NK-92 treated with Interleukin-12 subunit alpha and Interleukin-12 subunit beta, amount 100 ng/mL, for 24 hours (cell line): ENCODE measurements at regions not wholly inside any gene's neighbourhood (a gene's known extent, or its start where the extent isn't known, plus 50 kb on each side); places are given as distances from the start of the nearest gene placed in this dataset.

Experiments
- DNase-seq: peaks from one replicate; lab custom pipeline; 2025; lab: John Stamatoyannopoulos, UW

DNA sequence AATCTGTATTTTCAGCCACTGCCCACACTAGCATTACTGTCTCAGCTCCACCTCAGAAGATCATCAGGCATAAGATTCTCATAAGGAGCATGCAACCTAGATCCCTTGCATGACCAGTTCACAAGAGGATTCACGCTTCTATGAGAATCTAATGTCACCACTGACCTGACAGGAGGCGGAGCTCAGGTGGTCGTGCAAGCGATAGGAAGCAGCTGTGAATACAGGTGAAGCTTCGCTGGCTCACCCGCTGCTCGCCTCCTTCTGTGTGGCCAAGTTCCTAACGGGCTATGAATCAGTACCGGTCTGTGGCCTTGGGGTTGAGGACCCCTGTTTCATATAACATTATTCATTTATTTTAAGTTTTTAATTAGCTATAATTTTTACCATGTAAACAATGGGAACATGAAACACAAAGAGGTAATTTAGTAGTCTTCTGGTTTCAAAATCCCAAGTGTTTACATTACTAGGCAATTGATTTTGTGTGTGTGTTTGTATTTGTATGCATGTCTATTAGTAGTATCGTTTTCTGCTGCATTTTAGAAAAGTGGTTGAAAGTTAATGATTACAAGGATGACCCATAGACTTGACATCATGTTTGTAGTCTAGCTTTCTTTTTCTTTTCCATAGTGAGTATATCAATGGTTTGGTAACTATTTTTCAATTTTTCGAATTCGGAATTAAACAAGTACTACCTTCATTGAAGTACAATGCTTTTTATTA lies 159.4 kb downstream of the TENT4A start:
- DNase-seq: no peak

DNA sequence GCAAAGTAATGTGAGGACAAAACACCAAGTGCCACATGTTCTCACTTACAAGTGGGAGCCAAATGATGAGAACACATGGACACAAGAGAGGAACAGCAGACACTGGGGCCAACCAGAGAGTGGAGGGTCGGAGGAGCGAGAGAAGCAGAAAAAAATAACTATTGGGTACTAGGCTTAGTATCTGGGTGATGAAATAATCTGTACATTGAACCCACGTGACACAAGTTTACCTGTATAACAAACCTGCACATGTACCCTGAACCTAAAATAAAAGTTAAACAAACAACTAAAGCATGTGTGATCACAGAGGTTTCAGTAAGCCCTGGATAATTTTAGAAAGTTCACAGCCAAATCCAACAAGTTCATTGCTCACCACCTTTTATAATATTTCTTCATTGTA lies 160.1 kb downstream of the TENT4A start:
- DNase-seq: no peak

DNA sequence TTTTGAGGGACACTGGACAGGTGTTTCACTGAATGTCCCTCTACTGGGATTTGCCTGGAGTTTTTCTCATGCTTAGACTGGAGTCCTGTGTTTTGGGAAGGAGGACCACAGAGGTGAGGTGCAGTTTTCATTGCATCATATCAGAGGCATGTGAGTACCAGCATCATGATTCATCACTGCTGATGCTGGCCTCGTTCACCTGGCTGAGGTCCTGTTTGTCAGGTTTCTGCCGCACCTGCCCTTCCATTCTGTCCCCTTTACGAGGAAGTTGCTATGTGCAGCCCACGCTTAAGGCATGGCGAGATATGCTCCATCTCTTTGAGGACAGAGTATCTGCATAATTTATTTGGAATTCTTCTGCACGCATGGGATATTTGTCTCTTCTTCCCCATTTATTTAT lies 162.1 kb downstream of the TENT4A start:
- DNase-seq: no peak

DNA sequence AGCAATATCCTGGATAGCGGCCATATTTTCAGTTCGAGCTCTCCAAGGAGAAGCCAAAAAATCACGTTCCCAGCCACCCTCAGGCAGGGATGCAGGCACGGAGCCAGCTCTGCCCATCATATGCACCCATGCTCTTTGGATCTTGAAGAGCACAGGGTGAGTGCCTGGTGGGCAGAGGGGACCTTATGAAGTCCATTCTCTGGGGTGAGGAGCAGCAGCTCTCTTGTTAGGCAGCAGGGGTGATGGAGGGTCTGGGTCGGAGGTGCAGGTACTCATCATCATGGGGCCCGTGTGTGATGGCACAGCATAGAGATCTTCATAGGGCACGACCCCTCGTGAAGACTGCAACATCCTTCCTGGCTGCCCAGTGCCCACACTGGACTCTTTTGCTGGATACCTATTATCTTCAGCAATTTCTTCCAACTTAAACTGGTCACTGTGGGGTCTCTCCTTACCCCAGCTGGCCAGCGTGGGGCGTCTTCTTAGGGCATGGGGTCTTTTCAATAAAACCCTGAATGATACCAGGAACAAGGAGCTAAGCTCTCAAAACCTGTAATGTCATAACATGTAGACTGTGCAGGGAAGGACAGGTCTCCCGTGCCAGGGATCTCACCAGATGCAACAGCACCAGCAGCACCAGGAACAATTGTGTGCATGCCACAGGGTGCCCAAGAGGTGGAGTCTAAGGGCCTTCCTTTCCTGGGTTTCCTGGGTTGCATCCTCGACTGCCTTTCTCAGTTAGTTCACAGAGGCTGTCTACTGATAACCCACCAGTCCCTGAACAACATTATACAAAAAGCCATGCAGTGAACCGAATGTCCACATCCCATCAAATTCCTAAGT lies 165.0 kb downstream of the TENT4A start:
- DNase-seq: no peak

DNA sequence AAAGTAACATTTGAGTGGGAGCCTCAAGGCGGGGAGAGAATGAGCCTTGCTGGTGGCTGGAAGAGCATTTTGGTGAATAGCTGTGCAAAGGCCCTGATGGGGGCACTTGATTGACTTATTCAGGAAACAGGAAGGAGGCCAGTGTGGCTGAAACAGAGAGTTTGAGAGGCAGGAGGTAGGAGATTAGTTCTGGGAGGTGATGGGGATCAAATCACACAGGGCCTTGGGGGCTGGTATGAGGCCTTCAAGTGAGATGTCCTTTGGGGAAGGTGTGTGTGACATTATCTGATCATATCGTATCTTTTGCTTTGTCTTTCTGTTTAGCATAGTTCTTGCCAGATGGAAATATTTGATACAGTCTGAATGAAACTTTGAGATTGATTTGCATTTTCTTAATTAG lies 172.3 kb downstream of the TENT4A start:
- DNase-seq: no peak

DNA sequence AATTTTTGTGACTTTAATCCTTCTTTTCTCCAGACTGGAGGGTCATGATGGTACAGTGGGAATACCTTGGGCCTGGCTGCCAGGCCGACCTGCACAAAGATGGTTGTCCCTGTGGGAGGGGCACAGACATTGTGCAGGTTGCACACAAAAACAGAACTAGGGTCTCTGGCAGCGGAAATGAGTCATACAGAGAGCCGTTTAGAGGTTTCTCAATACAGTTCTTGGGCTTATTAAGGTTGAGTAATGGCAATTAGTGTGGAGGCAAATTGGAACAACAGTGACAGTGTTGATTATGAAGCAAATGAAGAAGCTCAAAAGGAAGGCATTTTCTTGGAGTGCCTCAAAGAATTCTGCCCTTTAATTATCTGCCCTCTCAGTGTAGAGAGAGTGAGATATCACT lies 173.6 kb downstream of the TENT4A start:
- no peak for DNase-seq

DNA sequence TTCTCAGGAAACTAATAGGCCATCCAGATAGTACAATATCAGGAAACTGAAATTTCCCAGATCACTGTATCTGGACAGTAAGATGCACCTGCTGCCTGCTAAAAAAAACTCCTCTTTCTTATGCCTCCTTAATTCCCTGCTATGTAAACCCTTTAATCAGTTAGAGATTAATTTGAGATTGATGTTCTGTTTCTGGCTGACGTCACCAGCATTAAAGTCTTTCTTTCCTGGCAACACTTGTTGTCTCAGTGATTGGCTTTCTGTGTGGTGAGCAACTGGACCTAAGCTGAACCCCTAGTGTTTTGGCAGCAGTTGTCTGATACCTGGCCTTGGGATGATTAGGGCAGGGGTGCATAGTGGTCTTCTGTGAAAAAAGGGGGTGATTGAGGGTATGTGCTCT lies 175.8 kb downstream of the TENT4A start:
- DNase-seq: no peak

DNA sequence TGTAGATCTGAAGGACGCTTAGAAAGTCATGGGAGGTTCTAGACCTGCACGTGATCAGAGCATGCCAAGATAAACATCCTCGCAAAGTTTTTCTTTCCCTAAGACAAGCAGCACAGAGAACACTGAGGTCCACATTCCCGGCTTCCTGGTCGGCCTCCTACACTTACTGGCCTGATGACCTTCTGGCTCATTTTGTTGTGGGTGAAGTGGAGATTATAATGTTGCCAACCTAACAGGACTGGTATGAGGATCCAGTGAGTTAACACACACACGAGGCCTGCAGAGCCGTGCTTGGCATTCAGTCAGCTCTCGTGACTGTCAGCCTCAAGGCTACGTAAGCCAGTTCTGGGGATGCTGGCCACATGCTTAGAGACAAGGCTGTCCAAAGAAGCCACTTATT lies 186.0 kb downstream of the TENT4A start:
- no peak for DNase-seq

DNA sequence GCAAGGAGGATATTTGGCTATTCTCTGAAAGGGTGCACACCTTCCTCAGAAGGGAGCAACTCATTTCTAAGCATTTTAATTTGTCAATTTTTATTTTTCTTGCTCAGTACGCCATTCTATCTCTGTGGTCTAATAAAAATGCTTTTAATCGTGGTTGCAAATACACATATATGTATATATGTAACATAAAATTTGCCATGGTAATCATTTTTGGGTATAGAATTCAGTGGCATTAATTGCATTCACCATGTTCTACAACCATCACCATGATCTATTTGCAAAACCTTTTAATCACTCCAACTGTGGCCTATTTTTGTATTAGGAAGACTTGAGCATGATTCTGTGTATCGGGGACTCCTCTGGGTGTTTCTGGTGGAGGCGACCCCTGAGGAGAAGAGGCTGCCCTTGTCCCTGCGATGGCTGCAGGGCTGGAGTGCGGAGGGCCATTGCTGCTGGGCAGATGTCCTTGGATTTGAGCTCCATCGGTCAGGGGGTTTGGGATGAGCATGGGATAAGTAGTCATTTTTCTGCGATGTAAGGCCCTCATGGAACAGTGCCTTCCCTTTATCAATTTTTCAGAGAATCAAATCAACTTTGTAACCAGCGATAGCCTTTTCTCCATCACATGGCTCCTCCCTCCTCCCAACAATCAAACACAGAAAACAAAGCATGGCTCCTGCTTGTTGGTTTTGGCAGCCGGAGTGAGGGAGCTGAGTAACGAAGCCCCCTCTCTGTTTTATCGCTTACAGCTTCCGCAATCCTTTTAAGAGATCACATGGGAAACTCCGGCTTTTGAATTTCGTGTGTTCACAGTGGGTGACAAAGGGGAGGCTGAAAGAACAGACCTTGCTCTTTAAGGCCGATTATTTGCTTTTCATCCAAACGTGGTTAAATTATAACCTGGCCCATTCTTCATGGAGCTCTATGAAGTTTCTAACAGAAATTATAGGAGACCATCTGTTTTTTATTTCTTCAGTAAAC lies 187.3 kb downstream of the TENT4A start:
- DNase-seq: no peak

DNA sequence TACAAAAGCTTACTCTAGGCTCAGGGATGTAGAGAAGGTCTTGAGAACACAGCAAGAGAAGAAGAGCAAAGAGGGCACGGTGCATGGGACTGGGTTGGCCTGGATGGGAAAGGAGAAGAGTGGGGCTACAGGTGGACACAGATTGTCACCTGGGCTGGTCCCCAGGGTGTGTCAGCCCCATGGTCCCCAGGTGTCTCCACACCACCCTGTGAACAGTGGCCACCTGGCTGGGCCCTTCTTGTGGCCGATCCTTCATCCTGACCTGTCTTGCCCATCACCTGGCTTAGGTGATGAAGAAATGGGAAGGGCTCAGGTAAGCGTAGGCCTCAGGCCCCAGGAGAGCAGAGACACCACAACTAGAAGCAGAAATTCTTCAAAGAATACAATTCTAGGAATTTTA lies 188.9 kb downstream of the TENT4A start:
- DNase-seq: no peak

DNA sequence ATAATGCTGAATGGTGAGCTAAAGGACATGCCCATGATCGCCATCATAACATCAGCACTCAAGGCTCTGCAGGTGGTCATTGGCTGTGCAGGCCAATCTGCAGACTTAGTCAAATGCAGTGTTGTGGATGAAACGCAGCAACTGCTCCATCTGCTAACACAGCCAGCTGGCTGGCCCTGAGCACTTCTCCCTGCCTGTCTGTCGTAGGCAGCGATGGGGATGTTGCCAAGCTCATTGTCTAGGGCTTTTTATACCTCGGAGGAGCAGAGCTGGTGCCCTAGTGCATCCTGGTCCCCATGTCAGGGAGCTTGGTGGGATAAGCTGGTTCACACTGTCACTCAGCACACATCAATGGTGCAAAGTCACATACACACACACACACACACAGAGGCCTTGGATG lies 189.4 kb downstream of the TENT4A start:
- DNase-seq: no peak

DNA sequence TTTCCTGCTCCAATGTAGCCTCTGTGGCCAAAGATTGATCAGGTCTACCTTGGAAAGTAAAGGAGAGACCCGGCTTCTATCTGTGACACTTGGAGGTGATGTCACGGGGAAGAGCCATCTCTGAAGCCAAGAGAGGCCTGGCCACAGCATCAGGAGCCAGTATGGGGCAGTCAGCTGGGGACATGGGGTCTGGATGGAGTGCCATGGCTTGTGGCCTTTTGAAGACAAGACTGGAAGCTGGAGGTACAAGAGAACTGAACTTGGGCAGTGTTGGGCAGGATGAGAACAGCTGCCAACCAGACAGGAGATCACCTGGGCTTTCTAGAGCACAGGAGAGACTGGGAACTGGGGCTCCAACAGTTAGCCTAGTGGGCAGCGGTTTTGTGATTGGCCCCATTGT lies 190.7 kb downstream of the TENT4A start:
- DNase-seq: no peak

DNA sequence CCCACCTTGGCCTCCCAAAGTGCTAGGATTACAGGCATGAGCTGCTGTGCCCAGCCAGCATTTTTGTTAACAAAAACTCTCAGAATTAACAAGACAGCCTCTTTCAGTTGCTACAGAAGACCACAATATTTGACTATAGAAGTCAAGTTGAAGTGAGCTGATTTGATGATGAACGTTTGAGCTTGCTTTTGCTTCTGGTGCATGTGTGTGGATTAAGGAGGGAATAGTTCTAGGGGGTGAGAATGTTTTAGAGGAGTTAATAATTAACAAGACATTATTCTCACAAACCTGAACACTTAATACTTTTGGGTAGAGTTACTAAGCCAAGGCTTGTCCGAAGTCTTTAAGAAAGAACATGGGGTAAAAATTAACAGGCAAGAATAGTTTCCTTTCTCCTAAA lies 191.6 kb downstream of the TENT4A start:
- no peak for DNase-seq

DNA sequence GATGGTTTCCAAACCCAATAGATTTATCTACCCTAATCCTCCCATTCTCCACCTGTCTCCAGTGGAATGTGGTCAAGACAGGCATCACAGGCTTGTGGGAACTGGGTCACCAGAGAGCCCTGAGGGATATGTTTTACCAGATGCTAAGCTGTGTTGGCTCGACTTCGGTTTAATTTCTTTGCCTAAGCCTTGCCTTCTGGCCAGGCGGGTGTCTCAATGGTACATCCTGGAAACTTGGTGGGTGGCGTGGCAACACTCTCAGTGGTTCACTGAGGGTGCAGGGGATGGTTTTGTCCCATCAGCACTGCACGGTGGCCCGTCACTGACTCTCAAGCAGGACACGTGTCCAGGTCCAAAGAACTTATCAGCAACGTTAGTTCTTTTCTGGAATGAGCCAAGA lies 192.2 kb downstream of the TENT4A start:
- DNase-seq: no peak

DNA sequence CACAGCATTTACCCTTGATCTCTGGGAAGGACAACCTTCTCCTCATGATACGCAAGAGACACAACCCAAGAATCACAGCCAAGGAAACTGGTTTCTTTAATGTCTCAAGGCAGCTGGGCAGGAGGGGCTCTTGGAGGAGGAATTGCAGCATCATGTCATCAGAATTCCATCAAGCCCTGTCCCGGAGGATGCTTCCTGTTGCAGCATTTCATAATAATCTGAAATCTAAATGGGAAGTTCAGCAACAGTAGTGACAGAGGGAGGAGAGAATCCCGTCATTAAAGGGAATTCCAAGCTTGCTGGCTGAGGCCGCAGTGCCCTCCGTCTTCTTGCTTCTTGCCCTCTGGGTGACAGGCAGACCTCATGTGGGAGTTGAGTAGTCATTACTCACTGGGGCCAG lies 192.7 kb downstream of the TENT4A start:
- no peak for DNase-seq

DNA sequence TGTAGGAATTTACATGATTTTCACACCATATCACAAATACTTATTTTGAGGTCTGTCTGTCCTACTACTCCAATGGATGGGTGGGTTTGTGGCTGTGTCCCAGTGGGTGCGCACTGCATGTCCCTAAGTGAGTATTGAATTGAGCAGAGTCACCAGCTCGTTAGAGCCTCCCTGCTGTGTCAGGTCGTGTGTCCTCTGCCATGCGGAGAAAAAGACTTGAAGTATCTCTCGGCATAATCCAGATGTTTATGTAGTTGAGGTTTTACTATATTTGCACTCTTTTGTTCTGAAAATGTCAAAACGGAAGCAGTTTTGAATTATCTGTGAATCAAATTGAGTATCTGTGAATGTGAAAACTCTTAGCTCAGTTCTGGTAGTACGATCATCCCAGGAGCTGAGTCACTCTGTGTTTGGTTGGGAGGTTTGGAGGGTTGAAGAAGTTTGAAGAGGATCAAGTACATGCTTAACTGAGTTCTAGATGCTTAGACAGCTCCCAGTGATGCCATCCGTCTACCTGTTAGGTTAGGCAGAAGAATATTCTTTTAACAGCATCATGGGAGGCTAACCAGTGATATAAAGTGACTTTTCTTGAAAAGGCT lies 194.2 kb downstream of the TENT4A start:
- DNase-seq: no peak

DNA sequence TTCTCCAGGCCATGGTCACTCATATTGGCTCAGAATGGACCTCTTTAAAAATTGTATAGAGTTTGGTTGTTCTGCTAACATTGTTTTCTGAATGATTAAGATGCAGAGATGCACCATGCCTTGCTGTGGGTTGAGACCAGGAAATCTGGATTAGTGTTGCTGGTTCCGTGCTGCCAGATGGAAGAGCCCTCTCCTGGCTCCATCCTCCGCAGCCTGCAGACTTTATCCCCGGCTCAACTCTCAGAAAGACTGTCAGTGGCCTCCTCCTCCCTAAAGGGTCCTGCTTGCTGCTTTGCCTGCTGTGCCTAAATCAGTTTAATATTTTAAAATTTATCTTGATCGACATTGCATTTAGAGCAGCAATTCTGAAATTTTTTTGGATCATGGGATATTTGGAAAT lies 196.7 kb downstream of the TENT4A start:
- DNase-seq: no peak

DNA sequence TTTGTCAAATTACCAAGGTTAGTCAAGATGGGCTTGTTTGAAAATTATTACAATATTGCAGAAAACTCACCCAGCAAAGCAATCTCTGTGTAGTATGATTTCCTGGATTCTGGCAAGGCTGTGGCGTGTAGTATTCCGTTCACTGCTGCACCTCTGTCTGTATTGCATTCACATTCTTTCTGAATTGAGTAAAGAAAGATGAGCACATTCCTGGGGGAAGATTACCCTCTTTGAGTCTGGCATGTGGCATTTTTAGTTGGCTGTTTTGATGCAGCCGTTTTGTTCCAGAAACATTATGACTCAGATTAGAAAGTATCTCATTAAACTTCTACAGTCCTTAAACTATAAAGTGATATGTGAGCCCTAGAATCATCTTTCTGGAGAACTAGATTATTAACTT lies 197.7 kb downstream of the TENT4A start:
- DNase-seq: no peak

DNA sequence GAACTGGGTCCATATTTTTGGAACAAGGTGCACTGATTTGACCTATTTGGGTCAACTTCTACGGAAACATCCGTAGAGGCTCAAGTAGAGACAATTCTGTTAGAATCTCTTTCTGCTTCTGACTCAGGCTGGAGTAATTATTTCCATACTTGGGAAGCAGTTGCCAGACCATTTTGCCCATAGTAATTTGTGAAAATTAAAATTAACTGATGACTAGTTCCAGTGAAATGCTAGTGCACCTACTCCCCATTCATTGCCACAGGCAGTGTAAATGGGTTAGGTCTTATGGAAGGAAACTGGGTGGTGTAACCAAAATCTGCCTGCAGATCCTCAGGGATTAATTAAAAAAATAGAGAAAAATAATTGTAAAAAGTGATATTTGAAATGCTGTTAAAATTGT lies 201.1 kb downstream of the TENT4A start:
- DNase-seq: no peak

DNA sequence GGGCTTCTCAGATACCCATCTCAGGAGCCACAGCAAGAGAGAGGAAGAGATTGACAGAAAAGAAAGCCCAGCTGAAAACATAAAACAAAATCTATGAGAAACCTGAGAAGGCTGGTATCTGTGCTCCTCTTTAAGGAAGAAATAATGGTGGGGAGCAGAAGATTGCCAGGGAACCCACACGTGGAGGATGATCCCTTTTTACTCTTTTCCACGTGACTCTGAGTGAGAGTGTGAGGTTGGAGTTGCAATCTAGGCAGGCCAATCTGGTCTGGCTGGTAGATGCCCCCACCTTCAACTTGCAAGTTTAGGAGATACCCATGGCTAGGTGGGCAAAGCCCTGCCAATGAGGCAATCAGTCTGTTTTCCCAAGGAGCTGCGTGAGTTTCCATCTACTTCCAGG lies 202.3 kb downstream of the TENT4A start:
- no peak for DNase-seq

DNA sequence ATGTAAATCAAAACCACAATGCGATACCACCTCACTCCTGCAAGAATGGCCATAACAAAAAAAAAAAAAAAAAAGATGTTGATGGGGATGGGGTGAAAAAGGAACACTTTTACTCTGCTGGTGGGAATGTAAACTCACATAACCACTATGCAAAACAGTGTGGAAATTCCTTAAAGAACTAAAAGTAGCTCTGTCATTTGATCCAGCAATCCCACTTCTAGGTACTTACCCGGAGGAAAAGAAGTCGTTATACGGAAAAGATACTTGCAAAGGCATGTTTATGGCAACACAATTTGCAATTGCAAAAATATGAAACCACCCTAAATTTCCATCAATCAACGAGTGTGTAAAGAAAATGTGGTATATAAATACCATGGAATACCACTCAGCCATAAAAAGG lies 205.0 kb downstream of the TENT4A start:
- no peak for DNase-seq

DNA sequence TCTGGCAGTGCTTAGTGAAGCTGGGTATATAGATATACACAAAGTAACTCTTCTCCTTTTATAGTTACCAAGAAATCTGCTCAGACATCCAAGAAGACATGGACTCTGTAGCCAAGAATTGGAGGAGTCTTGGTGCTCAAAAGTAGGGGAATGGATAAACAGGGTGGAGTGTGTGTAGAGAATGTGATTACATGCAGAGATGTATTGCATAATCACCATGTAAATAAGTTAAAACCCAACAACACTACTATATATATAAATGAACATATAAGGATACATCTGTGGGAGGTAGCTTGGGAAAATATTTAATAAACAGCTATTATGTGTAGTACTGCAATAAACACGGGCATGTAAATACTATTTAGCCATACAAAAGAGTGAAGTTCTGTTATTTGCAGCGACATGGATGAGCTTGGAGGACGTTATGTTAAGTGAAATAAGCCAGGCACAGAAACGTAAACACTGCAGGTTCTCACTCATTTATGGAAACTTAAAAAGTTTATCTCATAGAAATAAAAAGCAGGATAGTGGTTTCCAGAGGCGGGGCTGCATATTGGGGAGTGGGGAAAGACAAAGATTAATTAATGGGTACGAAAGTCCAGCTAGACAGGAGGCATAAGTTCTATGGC lies 207.5 kb downstream of the TENT4A start:
- no peak for DNase-seq
